ENCODE measurements at regions not wholly inside any gene's neighbourhood (a gene's known extent, or its start where the extent isn't known, plus 50 kb on each side); places are given as distances from the start of the nearest gene placed in this dataset.

- DNase-seq (ENCODE audit: low read depth) = no peak
Measured at GRCh38 chr15:81529481-81529880, 155.5 kb upstream of the TMC3 start.

DNA sequence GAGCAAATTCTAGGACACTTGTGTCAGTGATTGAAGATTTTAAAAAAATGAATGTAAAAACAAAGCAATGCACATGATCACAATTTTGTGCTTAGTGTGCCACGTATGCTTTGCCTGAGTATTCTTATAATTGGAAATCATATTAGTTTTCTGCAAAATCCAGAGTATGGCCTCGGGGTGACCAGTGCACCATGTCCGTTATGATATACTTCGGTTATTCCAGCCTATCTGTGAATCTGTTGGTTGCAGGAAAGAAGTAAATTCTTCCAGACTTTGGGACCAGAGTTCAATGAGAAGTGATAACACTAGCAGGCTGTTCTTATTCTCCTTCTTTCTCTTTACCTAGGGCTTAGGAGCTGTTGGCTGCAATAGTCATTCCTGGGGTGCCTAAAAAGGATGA is 152.0 kb upstream of the TMC3 start:
- no peak for DNase-seq (ENCODE audit: low read depth)
- no peak for TF ChIP-seq CTCF (conservative IDR thresholded peaks at IDR 0.05; ENCODE audit: low read depth, low read length)
- no peak overlapping the region for H3K4me3 ChIP-seq (ENCODE audit: low read depth, low read length)

More at GRCh38 chr15:81529481-81529880, 155.5 kb upstream of the TMC3 start:
- no peak for TF ChIP-seq CTCF (conservative IDR thresholded peaks at IDR 0.05; ENCODE audit: low read depth, low read length)
- H3K4me3 ChIP-seq (ENCODE audit: low read depth, low read length) = no peak overlapping the region

- TF ChIP-seq CTCF (conservative IDR thresholded peaks at IDR 0.05; ENCODE audit: low read depth, low read length) = no peak
- no peak overlapping the region for H3K4me3 ChIP-seq (ENCODE audit: low read depth, low read length)
- no peak for DNase-seq (ENCODE audit: low read depth)
Measured at GRCh38 chr15:81524496-81524895, 150.5 kb upstream of the TMC3 start.

GRCh38 chr15:81523867-81524266 is 149.9 kb upstream of the TMC3 start:
- TF ChIP-seq CTCF (conservative IDR thresholded peaks at IDR 0.05; ENCODE audit: low read depth, low read length) = no peak
- H3K4me3 ChIP-seq (ENCODE audit: low read depth, low read length) = no peak overlapping the region
- no peak for DNase-seq (ENCODE audit: low read depth)

- no peak overlapping the region for H3K4me3 ChIP-seq (ENCODE audit: low read depth, low read length)
- DNase-seq (ENCODE audit: low read depth) = no peak
- no peak for TF ChIP-seq CTCF (conservative IDR thresholded peaks at IDR 0.05; ENCODE audit: low read depth, low read length)
Measured at GRCh38 chr15:81520480-81520879, 146.5 kb upstream of the TMC3 start.

DNA sequence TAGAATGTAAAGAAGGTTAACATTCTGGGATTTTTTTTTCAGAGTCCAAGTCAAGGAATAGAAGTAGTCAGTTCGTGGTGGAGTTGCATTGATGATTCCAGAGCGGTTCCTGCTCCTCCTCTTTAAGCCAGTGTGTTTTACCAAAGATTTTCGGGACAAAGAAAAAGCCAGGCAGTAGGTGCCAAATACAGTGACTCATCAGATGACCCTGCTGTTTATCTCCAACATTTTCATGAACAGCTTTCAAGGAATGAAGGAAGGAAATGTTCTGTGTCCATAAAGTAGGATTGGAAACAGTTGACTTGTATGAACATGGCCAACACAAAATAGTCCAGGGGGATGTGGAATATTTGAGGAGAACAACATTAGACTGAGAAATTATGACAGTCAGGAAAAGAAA is 142.4 kb upstream of the TMC3 start:
- no peak overlapping the region for H3K4me3 ChIP-seq (ENCODE audit: low read depth, low read length)
- no peak for DNase-seq (ENCODE audit: low read depth)
- TF ChIP-seq CTCF (conservative IDR thresholded peaks at IDR 0.05; ENCODE audit: low read depth, low read length) = no peak

- peak; percentile 11 for DNase-seq (ENCODE audit: low read depth)
- no peak for TF ChIP-seq CTCF (conservative IDR thresholded peaks at IDR 0.05; ENCODE audit: low read depth, low read length)
- H3K4me3 ChIP-seq (ENCODE audit: low read depth, low read length) = no peak overlapping the region
Measured at GRCh38 chr15:81516012-81516411, 142.0 kb upstream of the TMC3 start.
